Nucleus accumbens (tissue), 56 donors: ENCODE measurements at regions not wholly inside any gene's neighbourhood (a gene's known extent, or its start where the extent isn't known, plus 50 kb on each side); places are given as distances from the start of the nearest gene placed in this dataset.

ENCODE experiments used
- DNase-seq, 56 donors: peaks; one replicate each; lab custom pipeline; 2025; lab: John Stamatoyannopoulos, UW

- DNase-seq: no peak
Observed at GRCh38 chr1:94708299-94708685, 111.9 kb upstream of the SLC44A3 start.

- DNase-seq: no peak
Observed at GRCh38 chr1:94707321-94708298, 112.5 kb upstream of the SLC44A3 start.

DNA sequence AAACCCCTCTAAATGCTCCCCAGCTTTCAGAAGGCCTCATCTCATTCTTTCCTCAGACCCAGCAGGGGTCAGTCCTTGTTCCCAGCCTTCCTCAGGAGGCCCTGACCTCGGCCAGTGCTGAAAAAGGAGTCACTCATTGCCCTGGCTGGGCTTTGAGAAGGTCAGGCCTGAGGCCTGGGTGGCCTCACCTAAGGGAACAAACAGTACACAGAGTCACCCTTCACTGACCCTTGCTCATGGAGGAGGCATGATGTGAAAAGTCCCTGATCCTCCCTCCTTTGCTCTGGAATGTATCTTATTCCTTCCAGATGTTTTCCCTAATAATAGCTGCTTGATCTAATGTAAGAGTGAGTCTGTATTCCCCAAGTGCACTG lies 117.7 kb upstream of the SLC44A3 start:
- DNase-seq: no peak

GRCh38 chr1:94701796-94702441 lies 118.2 kb upstream of the SLC44A3 start:
- no peak for DNase-seq

DNA sequence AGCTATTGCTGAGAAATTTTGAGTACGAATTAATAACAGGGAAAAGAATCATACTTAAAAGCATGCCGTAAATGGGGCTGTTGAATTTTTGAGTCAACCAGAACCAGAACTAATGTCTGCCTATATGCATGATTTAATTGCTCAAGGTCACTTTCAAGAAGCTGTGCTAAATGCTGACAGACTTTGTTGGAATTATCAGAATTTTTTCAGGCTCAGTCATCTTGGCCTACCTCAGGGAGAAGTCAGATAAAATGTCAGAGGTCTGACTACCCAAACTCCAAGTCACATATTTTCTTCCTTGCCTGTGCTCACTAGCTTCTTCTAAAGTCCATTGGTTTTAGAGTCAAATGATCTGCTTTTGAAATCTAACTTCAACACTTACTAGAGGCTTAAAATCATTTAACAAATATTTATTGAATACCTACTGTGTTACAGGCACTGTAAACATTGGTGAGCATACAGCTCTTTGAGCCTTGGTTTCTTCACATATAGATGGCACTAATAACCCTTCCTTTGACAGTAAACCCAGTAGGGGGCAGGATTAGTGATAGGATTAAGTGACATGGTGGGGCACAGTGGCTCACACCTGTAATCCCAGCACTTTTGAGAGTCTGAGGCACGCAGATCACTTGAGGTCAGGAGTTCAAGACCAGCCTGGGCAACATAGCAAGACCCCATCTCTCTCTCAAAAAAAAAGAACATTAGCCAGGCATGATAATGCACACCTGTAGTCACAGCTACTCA lies 121.2 kb upstream of the SLC44A3 start:
- no peak for DNase-seq

- no peak for DNase-seq
Observed at GRCh38 chr1:94698356-94698755, 121.8 kb upstream of the SLC44A3 start.

DNA sequence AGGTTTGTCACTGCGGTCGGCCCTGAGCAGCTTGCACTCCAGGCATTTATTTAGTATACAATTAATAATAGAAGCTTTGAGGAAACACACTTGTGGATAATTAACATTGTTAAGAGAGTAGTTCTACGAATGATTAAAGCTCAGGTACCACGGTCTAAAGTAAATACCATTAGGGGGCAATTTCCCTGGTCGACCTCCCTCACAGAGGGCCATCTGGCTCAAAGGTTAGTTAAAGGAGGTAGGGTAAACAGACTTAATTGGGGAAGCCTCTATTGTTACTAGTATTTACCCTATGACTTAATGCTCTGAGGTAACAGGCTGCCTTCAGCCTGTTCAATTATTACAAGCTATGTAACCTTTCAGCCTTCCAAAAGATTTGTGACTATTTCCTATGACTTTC lies 122.3 kb upstream of the SLC44A3 start:
- no peak for DNase-seq

DNA sequence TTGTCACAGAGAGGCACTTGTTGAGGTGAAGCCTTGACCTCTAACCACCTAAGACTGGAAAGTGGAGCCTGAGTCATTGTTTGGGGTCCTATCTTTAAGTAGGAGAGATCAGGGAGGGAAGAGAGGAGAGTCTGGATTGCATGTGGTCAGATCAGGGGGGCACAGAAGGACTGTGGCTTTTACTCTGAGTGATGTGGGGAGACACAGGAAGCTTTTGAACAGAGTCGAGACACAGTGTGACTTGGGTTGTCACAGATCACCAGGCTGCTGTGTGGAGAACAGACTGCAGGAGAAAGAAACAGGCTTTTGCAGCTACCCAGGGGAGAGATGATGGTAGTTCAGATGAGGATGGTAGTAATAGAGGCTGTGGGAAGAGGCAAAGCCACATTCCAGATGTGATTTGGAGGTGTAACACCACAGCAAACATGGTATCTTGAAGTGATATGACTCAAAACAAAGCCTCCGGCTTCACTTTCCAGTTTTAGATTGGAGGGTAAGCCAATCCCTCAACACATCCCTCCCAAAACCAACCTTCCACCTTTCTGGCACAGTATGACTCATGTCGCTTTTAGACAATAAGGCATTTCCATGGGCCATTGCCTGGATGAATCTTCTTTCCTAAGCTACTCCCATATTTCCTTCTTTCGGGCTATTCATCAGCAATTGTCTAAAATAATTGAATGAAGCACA lies 125.8 kb upstream of the SLC44A3 start:
- DNase-seq: no peak

DNA sequence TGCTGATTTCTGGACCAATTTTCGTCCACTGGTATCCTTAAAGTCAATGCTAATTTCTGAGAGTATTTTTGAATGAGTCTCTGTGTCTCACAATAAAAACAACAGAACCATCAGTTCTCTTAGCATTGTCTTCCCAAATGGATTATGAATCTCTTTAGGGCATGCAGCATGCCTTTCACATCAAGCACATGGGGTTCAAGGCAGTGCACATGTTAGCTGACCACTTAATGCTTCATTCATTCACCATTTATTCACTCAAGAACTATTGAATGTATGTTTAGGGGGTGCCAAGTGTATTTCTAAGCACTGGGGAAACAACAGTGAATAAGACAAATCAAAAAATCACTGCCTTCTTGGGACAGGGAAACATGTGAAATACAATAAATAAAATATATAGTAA lies 126.7 kb upstream of the SLC44A3 start:
- no peak for DNase-seq

DNA sequence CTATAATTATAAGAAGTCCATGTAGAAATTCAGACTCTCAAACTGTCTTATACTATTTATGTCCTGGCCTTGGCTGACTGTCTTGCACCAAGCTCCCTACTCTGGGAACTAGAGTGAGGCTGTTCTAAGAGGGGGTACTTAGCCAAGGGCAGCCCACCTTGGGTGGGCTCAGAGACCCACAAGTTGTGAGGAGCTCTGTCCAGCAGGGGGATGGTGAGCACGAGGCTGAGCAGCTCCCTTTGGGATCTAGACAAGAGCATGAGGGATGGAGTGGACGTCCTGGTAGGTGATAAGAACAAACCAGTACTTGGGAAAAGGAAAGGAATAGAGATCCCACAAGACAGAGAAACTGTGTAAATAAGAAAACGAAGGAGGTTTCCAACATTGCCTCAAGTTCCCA lies 127.1 kb upstream of the SLC44A3 start:
- no peak for DNase-seq

- DNase-seq: no peak
Observed at GRCh38 chr1:94688646-94689045, 131.5 kb upstream of the SLC44A3 start.

DNA sequence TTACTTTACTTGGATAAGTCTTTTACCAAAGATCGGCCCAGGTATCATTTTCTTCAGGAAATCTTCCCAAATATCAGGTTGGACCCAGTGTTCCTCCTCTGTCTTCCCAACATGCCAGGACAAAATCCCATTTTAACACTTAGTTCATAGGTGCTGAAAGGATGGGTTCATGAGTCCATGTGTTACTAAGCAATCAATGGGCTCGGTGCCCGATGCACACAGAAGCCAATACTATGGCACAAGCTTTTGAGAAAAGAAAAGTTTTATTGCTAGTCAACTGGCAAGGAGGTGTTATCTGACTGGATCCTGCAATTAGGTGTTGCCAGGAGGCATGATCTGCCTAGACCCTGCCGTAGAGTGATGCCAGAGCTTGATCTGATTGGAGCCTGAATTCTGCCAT lies 133.3 kb upstream of the SLC44A3 start:
- no peak for DNase-seq

DNA sequence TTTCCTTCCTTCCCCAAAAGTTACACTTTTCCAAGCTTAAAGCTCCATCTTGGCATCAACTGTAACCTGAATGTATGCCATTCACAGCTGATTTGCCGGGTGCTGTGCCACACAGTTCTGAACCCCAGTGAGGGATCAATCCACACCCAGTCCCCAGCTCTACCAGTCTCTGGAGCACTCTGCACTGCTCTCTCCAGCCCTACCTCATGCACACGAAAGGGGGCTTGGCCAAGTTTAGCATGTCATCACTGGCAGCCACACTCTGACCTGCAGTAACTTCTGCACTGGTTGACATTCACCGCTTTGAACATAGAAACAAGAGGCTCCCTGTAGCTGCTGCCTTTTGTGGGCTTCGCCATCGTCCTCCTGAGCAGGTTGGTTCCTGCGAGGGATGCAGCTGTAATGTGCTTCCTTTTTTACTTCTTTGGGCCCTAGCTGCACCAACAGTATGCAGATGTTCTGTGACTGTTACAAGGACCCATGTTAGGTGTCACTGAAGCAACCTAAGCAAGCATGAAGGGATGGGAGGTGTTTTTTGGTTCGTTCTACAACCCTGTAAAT lies 135.4 kb upstream of the SLC44A3 start:
- no peak for DNase-seq

DNA sequence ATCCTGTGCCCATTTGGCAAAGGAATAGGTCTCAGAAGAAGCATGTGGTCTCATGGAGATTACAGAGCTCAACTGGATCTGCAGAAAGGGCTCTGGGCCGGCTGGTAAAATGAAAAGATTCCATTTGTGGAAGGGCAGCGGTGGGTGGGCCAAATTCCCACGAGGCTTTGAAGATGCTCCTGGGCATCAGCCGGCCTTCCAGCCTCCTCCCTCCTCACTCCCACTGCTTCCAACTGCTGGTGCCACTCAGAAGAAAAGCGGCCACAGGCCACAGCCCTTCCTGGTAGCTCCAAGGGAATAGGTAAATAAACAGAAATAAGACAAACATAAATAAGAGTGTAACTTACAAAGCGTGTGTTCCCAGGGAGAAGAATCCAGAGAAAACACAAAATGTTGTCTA lies 136.3 kb upstream of the SLC44A3 start:
- no peak for DNase-seq

GRCh38 chr1:94680039-94680377 lies 138.4 kb upstream of the F3 start:
- no peak for DNase-seq

- no peak for DNase-seq
Observed at GRCh38 chr1:94679332-94680038, 137.9 kb upstream of the F3 start.

DNA sequence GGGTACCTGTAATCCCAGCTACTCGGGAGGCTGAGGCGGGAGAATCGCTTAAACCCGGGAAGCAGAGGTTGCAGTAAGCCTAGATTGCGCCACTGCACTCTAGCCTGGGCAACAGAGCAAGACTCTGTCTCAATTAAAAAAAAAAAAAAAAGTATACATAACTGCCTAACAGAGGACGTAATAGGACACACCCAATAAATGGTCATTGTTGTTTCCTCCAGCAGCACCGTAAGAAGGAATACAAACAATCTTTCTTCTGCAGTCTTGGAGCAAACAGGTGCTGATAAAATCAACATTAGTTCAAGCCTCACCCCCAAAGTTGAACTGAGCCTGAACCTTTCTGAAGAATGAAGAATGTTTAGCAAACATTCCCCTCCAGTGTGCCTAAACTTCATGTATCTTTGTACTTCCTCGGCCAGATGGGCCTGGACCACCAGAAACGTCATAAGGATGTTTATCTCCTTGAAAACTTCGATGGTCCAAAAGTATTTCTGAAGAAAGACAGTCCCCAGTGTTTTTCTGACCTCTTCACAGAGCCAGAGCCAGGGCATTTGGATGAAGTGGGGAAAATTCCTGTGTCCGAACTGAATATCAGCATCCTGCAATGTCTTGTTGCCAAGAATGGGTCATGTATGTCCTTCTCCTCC lies 136.8 kb upstream of the F3 start:
- no peak for DNase-seq

DNA sequence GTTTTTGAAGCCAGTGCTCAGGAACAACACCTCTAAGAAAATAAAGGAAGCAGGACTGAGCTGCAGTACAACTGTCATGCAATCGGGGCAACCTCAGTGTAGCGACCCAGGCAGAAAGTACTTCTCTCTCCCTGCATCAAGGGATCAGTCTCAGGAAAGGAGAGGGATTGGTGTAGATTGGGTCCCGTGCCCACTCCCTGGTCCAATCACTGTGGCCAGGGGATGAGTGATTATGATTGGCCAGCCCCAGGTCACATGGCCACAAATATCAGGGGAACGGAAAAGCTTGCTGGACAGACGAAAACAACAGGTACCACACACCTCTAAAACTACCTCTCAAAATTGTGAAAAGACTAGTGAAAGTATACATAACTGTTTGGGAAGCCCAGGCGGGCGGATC lies 136.2 kb upstream of the F3 start:
- no peak for DNase-seq

DNA sequence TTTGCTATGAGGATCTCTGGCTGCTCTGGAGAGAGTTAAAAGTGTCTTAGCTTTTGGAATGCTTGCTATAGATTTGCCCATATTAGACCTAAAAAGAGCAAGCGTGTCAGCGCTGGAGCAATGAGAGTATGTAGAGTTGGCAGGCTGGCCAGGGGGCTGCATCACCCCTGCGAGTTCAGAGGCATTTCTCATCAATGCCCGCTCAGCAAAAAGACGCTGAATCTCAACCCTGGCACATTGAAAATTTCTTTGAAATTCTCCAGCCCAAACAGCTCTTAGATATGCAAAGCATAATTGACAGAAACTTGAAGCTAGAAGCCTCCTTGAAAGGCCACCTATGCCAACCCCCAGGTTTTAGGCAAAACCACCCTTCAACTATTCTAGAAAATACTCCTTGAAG lies 135.5 kb upstream of the F3 start:
- DNase-seq: no peak
